GM12891 (cell line): ENCODE measurements at regions not wholly inside any gene's neighbourhood (a gene's known extent, or its start where the extent isn't known, plus 50 kb on each side); places are given as distances from the start of the nearest gene placed in this dataset.

Experiments used
- PAX5 ChIP-seq: IDR thresholded peaks from 2 replicates; pipeline ENCODE4 v1.6.1; 2011; ENCODE audit warnings: low read length, moderate library complexity, mild to moderate bottlenecking; ENCODE audit not compliant: insufficient read depth, severe bottlenecking
- POLR2A ChIP-seq: IDR thresholded peaks from 2 replicates; pipeline ENCODE4 v1.6.1; 2011; ENCODE audit warnings: low read depth, low read length, control low read depth
- POLR2AphosphoS5 ChIP-seq: IDR thresholded peaks from 2 replicates; pipeline ENCODE4 v1.6.1; 2011; ENCODE audit warnings: low read depth, low read length, control low read depth
- POU2F2 ChIP-seq: IDR thresholded peaks from 2 replicates; pipeline ENCODE4 v1.6.1; 2011; ENCODE audit warnings: low read depth, mild to moderate bottlenecking, control low read depth, low read length, moderate library complexity
- SPI1 ChIP-seq: IDR thresholded peaks from 2 replicates; pipeline ENCODE4 v1.6.1; 2011; ENCODE audit warnings: low read depth, low read length, control low read depth
- TAF1 ChIP-seq: IDR thresholded peaks from 2 replicates; pipeline ENCODE4 v1.6.1; 2011; ENCODE audit warnings: low read depth, low read length, control low read depth

- TF ChIP-seq POLR2AphosphoS5: no peak
- no peak for TF ChIP-seq POLR2A
- no peak for TF ChIP-seq TAF1
- TF ChIP-seq POU2F2: no peak
- no peak for TF ChIP-seq PAX5
- no peak for TF ChIP-seq SPI1
These were observed 149.5 kb downstream of the TMEM200A start for GRCh38 chr6:130515306-130515705.
